Endothelial cell (in vitro differentiated cells): ENCODE measurements at regions not wholly inside any gene's neighbourhood (a gene's known extent, or its start where the extent isn't known, plus 50 kb on each side); places are given as distances from the start of the nearest gene placed in this dataset.

Experiments used
- DNase-seq: peaks from one replicate; pipeline ENCODE4 v3.0.0; 2021; ENCODE audit warnings: low spot score
- H3K27ac Mint-ChIP-seq: one replicate; pipeline ENCODE4 v1.8.0; 2021; ENCODE audit warnings: mixed read lengths, inconsistent platforms; ENCODE audit not compliant: unreplicated experiment
- H3K27me3 Mint-ChIP-seq: one replicate; pipeline ENCODE4 v1.8.0; 2021; ENCODE audit warnings: mild to moderate bottlenecking, moderate library complexity, mixed read lengths, inconsistent platforms; ENCODE audit not compliant: unreplicated experiment
- H3K36me3 Mint-ChIP-seq: one replicate; pipeline ENCODE4 v1.8.0; 2021; ENCODE audit warnings: mild to moderate bottlenecking, low read depth, mixed read lengths, inconsistent platforms; ENCODE audit not compliant: unreplicated experiment
- H3K4me1 Mint-ChIP-seq: one replicate; pipeline ENCODE4 v1.8.0; 2021; ENCODE audit warnings: mild to moderate bottlenecking, mixed read lengths, inconsistent platforms; ENCODE audit not compliant: unreplicated experiment
- H3K4me3 Mint-ChIP-seq: one replicate; pipeline ENCODE4 v1.8.0; 2021; ENCODE audit warnings: mild to moderate bottlenecking, mixed read lengths, inconsistent platforms; ENCODE audit not compliant: unreplicated experiment
- H3K9me3 Mint-ChIP-seq: one replicate; pipeline ENCODE4 v1.8.0; 2021; ENCODE audit warnings: mixed read lengths, inconsistent platforms; ENCODE audit not compliant: unreplicated experiment
- TF ChIP-seq, protein P1 (sequence below): fragments of 200-600 bp; sonication (generic); IDR thresholded peaks from one replicate; pipeline ENCODE4 v1.5.0; 2021; ENCODE audit warnings: antibody characterized with exemption; ENCODE audit not compliant: unreplicated experiment

DNA sequence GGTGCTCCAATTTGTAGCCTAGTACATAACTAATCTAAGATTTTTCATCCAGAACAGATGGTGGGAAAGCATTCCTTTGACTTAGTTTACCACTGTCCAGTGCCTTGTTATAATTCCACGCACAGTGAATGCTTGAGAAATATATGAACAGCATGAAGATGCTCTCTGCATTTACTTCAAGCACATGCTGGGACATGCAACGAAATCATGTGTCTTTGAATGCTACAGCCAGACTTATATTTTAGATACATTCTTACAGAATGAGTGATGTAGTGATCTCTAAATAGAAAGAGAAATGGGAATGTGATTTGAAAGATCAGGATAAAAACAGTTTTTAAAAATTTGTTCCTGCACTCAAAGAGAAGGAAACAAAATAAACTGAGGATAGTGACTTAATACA is 398.3 kb downstream of the FBXO15 start:
- Mint-ChIP-seq H3K9me3 (no peaks in the 10 kb centered on the region), H3K27ac (no peak overlapping the region), H3K4me1 (no peaks in the 10 kb centered on the region), H3K36me3 (no peaks in the 10 kb centered on the region), H3K4me3 (no peak overlapping the region), H3K27me3 (no peaks in the 10 kb centered on the region)
- DNase-seq = no peak
- TF ChIP-seq, protein P1, sequence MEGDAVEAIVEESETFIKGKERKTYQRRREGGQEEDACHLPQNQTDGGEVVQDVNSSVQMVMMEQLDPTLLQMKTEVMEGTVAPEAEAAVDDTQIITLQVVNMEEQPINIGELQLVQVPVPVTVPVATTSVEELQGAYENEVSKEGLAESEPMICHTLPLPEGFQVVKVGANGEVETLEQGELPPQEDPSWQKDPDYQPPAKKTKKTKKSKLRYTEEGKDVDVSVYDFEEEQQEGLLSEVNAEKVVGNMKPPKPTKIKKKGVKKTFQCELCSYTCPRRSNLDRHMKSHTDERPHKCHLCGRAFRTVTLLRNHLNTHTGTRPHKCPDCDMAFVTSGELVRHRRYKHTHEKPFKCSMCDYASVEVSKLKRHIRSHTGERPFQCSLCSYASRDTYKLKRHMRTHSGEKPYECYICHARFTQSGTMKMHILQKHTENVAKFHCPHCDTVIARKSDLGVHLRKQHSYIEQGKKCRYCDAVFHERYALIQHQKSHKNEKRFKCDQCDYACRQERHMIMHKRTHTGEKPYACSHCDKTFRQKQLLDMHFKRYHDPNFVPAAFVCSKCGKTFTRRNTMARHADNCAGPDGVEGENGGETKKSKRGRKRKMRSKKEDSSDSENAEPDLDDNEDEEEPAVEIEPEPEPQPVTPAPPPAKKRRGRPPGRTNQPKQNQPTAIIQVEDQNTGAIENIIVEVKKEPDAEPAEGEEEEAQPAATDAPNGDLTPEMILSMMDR = no peak

DNA sequence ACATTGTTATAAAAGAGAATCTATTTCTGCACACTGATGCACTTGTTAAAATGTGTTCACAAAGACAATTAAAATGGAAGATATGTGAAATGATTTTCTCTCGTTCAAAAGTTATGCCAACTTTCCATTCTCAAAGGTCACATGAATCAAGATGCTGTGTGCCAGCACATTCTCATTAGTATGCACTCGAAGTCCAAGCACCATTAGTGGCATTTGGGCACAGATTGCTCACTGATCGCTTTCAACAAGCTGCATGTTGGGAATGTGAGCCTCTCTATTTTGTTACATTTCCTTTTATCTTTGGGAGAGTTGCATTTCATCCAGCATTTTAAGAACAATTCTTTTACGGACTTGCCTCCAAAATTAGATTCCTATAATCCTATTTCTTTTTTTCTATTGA is 398.9 kb downstream of the FBXO15 start:
- no peaks in the 10 kb centered on the region for H3K4me1 Mint-ChIP-seq
- DNase-seq = no peak
- H3K9me3 Mint-ChIP-seq = no peaks in the 10 kb centered on the region
- TF ChIP-seq, protein P1 = no peak
- no peaks in the 10 kb centered on the region for H3K36me3 Mint-ChIP-seq
- H3K27me3 Mint-ChIP-seq = no peaks in the 10 kb centered on the region
- no peak overlapping the region for H3K4me3 Mint-ChIP-seq
- H3K27ac Mint-ChIP-seq = no peak overlapping the region

DNA sequence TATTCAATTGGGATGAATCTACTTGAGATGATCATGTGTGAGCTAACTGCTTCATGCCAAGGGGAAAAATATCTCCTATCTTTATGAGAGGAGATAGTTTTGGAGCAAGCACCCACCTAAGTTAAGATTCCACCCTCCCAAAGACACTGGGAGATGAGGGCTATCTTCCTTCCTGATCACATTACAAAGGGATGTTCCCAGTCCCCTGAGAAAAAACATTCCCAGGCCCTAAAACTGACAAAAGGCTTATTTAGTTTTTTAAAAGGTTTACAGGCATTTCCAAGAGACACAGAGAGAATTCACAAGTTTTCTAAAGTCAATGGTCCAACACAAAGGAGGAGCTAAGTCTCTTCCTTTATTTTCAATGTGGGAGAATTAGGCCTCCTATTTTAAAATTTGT is 401.5 kb downstream of the FBXO15 start:
- no peaks in the 10 kb centered on the region for H3K36me3 Mint-ChIP-seq
- no peak for DNase-seq
- no peaks in the 10 kb centered on the region for H3K4me1 Mint-ChIP-seq
- no peak overlapping the region for H3K27ac Mint-ChIP-seq
- H3K27me3 Mint-ChIP-seq = peaks cover 2% of the 10 kb centered on the region
- H3K4me3 Mint-ChIP-seq = no peak overlapping the region
- no peaks in the 10 kb centered on the region for H3K9me3 Mint-ChIP-seq
- TF ChIP-seq, protein P1 = no peak

DNA sequence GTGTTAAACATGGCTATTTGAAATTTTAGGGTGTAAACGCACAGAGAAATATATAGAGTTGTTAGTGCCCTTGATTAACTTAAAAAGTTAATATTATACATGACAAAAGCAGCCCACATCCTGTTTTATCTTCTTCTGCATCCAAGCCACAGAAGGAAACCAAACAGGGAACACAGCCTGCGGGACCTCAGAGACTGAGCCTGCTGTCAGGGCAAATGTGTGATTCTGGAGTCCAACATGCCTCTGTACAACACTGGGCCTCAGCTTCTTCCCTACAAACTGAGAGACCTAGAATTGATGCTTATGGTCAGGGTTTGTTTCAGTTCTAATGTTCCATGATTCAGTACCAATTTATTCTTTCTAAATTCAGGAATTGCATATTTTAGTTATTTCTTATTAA is 404.7 kb downstream of the FBXO15 start:
- TF ChIP-seq, protein P1 = no peak
- Mint-ChIP-seq H3K9me3 (no peaks in the 10 kb centered on the region), H3K36me3 (no peaks in the 10 kb centered on the region), H3K27ac (no peak overlapping the region), H3K4me3 (no peak overlapping the region), H3K27me3 (peaks cover 3% of the 10 kb centered on the region), H3K4me1 (no peaks in the 10 kb centered on the region)
- no peak for DNase-seq

DNA sequence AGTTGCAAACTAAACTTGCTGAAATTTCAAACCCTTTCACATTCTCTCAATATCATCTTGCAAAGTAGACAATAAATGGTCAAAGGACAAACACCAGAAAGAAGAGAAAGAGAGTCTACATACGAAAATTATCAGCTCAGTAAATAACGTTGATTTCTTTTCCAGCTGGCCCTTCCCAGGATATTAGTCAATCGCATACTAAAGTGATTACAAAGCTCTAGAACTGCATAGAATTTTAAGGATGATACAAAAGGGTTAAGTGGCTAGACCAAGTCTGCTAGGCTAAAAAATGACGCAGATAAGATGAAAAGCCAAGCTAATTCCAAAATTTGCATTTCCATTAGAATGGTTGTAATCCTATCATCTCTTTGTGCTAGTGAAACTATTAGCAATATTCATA is 405.7 kb downstream of the FBXO15 start:
- H3K9me3 Mint-ChIP-seq = no peaks in the 10 kb centered on the region
- H3K27ac Mint-ChIP-seq = no peak overlapping the region
- H3K4me3 Mint-ChIP-seq = no peak overlapping the region
- TF ChIP-seq, protein P1 = no peak
- no peaks in the 10 kb centered on the region for H3K36me3 Mint-ChIP-seq
- DNase-seq = no peak
- H3K27me3 Mint-ChIP-seq = peaks cover 4% of the 10 kb centered on the region
- no peaks in the 10 kb centered on the region for H3K4me1 Mint-ChIP-seq
